H1 (cell line): ENCODE measurements at regions not wholly inside any gene's neighbourhood (a gene's known extent, or its start where the extent isn't known, plus 50 kb on each side); places are given as distances from the start of the nearest gene placed in this dataset.

Experiments
- CTCF ChIA-PET: fragments of 300-600 bp; sonication (Branson Sonifier 250); formaldehyde crosslinking; loops from one replicate; lab custom pipeline; 2021; ENCODE audit not compliant: partially characterized antibody; lab: Charles Lee
- POLR2A ChIA-PET: fragments of 300-600 bp; sonication (Branson Sonifier 250); formaldehyde crosslinking; loops from one replicate; lab custom pipeline; 2021; ENCODE audit warnings: inconsistent platforms; ENCODE audit not compliant: partially characterized antibody; lab: Charles Lee
- DNase-seq, 2 experiments: peaks; one replicate each; pipeline versions ENCODE4 v3.0.0 to v3.0.0-alpha.2; 2010 to 2022; ENCODE audit warnings: low spot score in 2 of 2, low read depth in 1 of 2, mixed read lengths in 1 of 2
- FAIRE-seq: peaks from 2 replicates; lab custom pipeline; 2011; peaks lifted over from hg19 to GRCh38; lab: Jason Lieb, UNC
- H2AFZ ChIP-seq: 2 replicates; pipeline ENCODE4 v1.8.1; 2012; ENCODE audit warnings: low read length, inconsistent platforms
- H2AK5ac ChIP-seq: 2 replicates; pipeline ENCODE4 v1.6.1; 2013; ENCODE audit warnings: low read depth, low read length
- H2BK120ac ChIP-seq: replicated peaks from 2 replicates; pipeline ENCODE3; 2013; ENCODE audit warnings: low read depth, low read length, inconsistent platforms
- H2BK12ac ChIP-seq: 2 replicates; pipeline ENCODE4 v1.6.1; 2013; ENCODE audit warnings: low read depth, low read length
- H2BK15ac ChIP-seq: 2 replicates; pipeline ENCODE4 v1.6.1; 2013; ENCODE audit warnings: low read length
- H2BK20ac ChIP-seq: 2 replicates; pipeline ENCODE4 v1.6.1; 2013; ENCODE audit warnings: low read length
- H2BK5ac ChIP-seq: 2 replicates; pipeline ENCODE4 v1.6.1; 2013; ENCODE audit warnings: low read depth, low read length
- H3K14ac ChIP-seq: 2 replicates; pipeline ENCODE4 v1.6.1; 2013; ENCODE audit warnings: inconsistent platforms; ENCODE audit not compliant: insufficient read length
- H3K18ac ChIP-seq: 2 replicates; pipeline ENCODE4 v1.6.1; 2013; ENCODE audit warnings: low read length; ENCODE audit errors: extremely low read depth
- H3K23ac ChIP-seq: 2 replicates; pipeline ENCODE4 v1.6.1; 2013; ENCODE audit warnings: inconsistent platforms; ENCODE audit not compliant: insufficient read length
- H3K23me2 ChIP-seq: 2 replicates; pipeline ENCODE4 v1.6.1; 2013; ENCODE audit warnings: low read depth, low read length
- H3K27ac ChIP-seq: 2 replicates; pipeline ENCODE4 v1.6.1; 2011; ENCODE audit warnings: low read depth, low read length, inconsistent platforms
- H3K27me3 ChIP-seq, 4 experiments: replicated peaks in 1 of 4; 1 replicate in 1 of 4; 2 replicates in 3 of 4; pipeline versions ENCODE4 v1.6.1 to v1.8.1; 2011 to 2013; ENCODE audit warnings: low read length in 3 of 4, mild to moderate bottlenecking in 3 of 4, inconsistent platforms in 2 of 4, mixed read lengths in 2 of 4, moderate library complexity in 1 of 4; ENCODE audit not compliant: control insufficient read depth in 3 of 4, insufficient read depth in 3 of 4; ENCODE audit errors: extremely low read depth in 1 of 4
- H3K36me3 ChIP-seq, 4 experiments: 2 replicates each; pipeline versions ENCODE4 v1.6.1 to v1.8.1; 2011 to 2013; ENCODE audit warnings: mild to moderate bottlenecking in 4 of 4, low read length in 3 of 4, moderate library complexity in 2 of 4, control low read depth in 1 of 4, inconsistent platforms in 1 of 4; ENCODE audit not compliant: insufficient read depth in 4 of 4, control insufficient read depth in 2 of 4
- H3K4ac ChIP-seq: replicated peaks from 2 replicates; pipeline ENCODE3; 2013; ENCODE audit warnings: low read length, low read depth, mixed read lengths, inconsistent platforms; ENCODE audit not compliant: insufficient read length
- H3K4me1 ChIP-seq, 4 experiments: replicated peaks in 1 of 4; 1 replicate in 1 of 4; 2 replicates in 3 of 4; pipeline versions ENCODE4 v1.6.1 to v1.8.1; 2011 to 2013; ENCODE audit warnings: low read length in 3 of 4, inconsistent platforms in 2 of 4, mixed read lengths in 1 of 4; ENCODE audit not compliant: insufficient read depth in 4 of 4, control insufficient read depth in 3 of 4
- H3K4me2 ChIP-seq, 2 experiments: 2 replicates each; pipeline versions ENCODE4 v1.6.1 to v1.8.1; 2011 to 2013; ENCODE audit warnings: low read depth in 2 of 2, low read length in 2 of 2, control low read depth in 1 of 2, inconsistent platforms in 1 of 2, mild to moderate bottlenecking in 1 of 2; ENCODE audit not compliant: insufficient read depth in 1 of 2
- H3K4me3 ChIP-seq, 4 experiments: fragments of 200-600, 300-600 bp in 1 of 4; sonication (generic), shearing (Covaris generic), sonication (Bioruptor Twin) in 1 of 4; 2 replicates each; pipeline versions ENCODE4 v1.5.1 to v1.8.1; 2011 to 2016; ENCODE audit warnings: low read length in 4 of 4, low read depth in 3 of 4, control low read depth in 2 of 4, inconsistent platforms in 2 of 4, mild to moderate bottlenecking in 2 of 4, mixed read lengths in 1 of 4, moderate library complexity in 1 of 4; ENCODE audit not compliant: insufficient read depth in 2 of 4; ENCODE audit errors: extremely low read depth in 1 of 4
- H3K56ac ChIP-seq: replicated peaks from 2 replicates; pipeline ENCODE3; 2013; ENCODE audit warnings: low read depth, mild to moderate bottlenecking, mixed read lengths, low read length, inconsistent platforms; ENCODE audit not compliant: insufficient read length
- H3K79me1 ChIP-seq: 2 replicates; pipeline ENCODE4 v1.6.1; 2013; ENCODE audit warnings: low read depth, low read length, control low read depth
- H3K79me2 ChIP-seq, 2 experiments: 2 replicates each; pipeline versions ENCODE4 v1.6.1 to v1.8.1; 2012 to 2013; ENCODE audit warnings: low read length in 2 of 2, mild to moderate bottlenecking in 2 of 2, inconsistent platforms in 1 of 2; ENCODE audit not compliant: insufficient read depth in 2 of 2, control insufficient read depth in 1 of 2
- H3K9ac ChIP-seq, 4 experiments: replicated peaks in 1 of 4; 1 replicate in 1 of 4; 2 replicates in 3 of 4; pipeline versions ENCODE4 v1.6.1 to v1.8.1; 2011 to 2013; ENCODE audit warnings: low read depth in 3 of 4, low read length in 3 of 4, control low read depth in 2 of 4, mild to moderate bottlenecking in 2 of 4, moderate library complexity in 2 of 4, inconsistent platforms in 1 of 4; ENCODE audit errors: extremely low read depth in 1 of 4
- H3K9me3 ChIP-seq, 2 experiments: 2 replicates each; pipeline versions ENCODE4 v1.6.1 to v1.8.1; 2012 to 2013; ENCODE audit warnings: mild to moderate bottlenecking in 2 of 2, moderate library complexity in 2 of 2, control low read depth in 1 of 2, inconsistent platforms in 1 of 2, low read depth in 1 of 2, low read length in 1 of 2, mixed read lengths in 1 of 2; ENCODE audit not compliant: insufficient read depth in 2 of 2
- H4K20me1 ChIP-seq, 2 experiments: replicated peaks in 1 of 2; 2 replicates each; pipeline versions ENCODE3 to v1.8.1; 2011 to 2013; ENCODE audit warnings: inconsistent platforms in 2 of 2, low read length in 2 of 2, mild to moderate bottlenecking in 1 of 2; ENCODE audit not compliant: insufficient read depth in 2 of 2, control insufficient read depth in 1 of 2
- H4K5ac ChIP-seq: 2 replicates; pipeline ENCODE4 v1.6.1; 2013; ENCODE audit warnings: low read length, low read depth, mixed read lengths, inconsistent platforms; ENCODE audit not compliant: insufficient read length
- H4K8ac ChIP-seq: 2 replicates; pipeline ENCODE4 v1.8.0; 2013; ENCODE audit warnings: mild to moderate bottlenecking, moderate library complexity, low read length, inconsistent platforms; ENCODE audit not compliant: insufficient read depth; ENCODE audit errors: extremely low read depth
- H4K91ac ChIP-seq: replicated peaks from 2 replicates; pipeline ENCODE3; 2013; ENCODE audit warnings: low read length, mixed read lengths, inconsistent platforms; ENCODE audit not compliant: insufficient read length
- CHD1 ChIP-seq: IDR thresholded peaks from 2 replicates; pipeline ENCODE4 v1.6.1; 2012; ENCODE audit warnings: low read depth, low read length, improper control_type of control experiment
- GABPA ChIP-seq: IDR thresholded peaks from 2 replicates; pipeline ENCODE4 v1.6.1; 2011; ENCODE audit warnings: mild to moderate bottlenecking, low read length, moderate library complexity, borderline replicate concordance; ENCODE audit not compliant: insufficient read depth
- HDAC2 ChIP-seq, 2 experiments: fragments of 300-600 bp in 1 of 2; sonication (generic) in 1 of 2; IDR thresholded peaks; 2 replicates each; pipeline ENCODE4 v1.6.1; 2011 to 2012; ENCODE audit warnings: low read depth in 2 of 2, low read length in 2 of 2, mild to moderate bottlenecking in 2 of 2, moderate library complexity in 2 of 2, borderline replicate concordance in 1 of 2, inconsistent platforms in 1 of 2
- MAFK ChIP-seq: IDR thresholded peaks from 2 replicates; pipeline ENCODE4 v1.6.1; 2012; ENCODE audit warnings: low read depth, mild to moderate bottlenecking, improper control_type of control experiment, low read length
- POU5F1 ChIP-seq: IDR thresholded peaks from 2 replicates; pipeline ENCODE4 v1.6.1; 2011; ENCODE audit warnings: low read depth, mild to moderate bottlenecking, low read length, moderate library complexity
- RBBP5 ChIP-seq: IDR thresholded peaks from 2 replicates; pipeline ENCODE4 v1.7.1; 2012; ENCODE audit warnings: low read depth, mild to moderate bottlenecking, inconsistent platforms, low read length, moderate library complexity, borderline replicate concordance
- SIRT6 ChIP-seq: IDR thresholded peaks from one replicate; pipeline ENCODE4 v1.7.1; 2012; ENCODE audit warnings: low read length, inconsistent platforms
- SP1 ChIP-seq: IDR thresholded peaks from 2 replicates; pipeline ENCODE4 v1.6.1; 2011; ENCODE audit warnings: low read depth, low read length
- SP4 ChIP-seq: IDR thresholded peaks from 2 replicates; pipeline ENCODE4 v1.6.1; 2012; ENCODE audit warnings: low read length, inconsistent platforms
- TBP ChIP-seq: IDR thresholded peaks from 2 replicates; pipeline ENCODE4 v1.6.1; 2011; ENCODE audit warnings: low read depth, low read length, improper control_type of control experiment
- TEAD4 ChIP-seq: IDR thresholded peaks from 2 replicates; pipeline ENCODE4 v1.6.1; 2012; ENCODE audit warnings: low read depth, low read length, inconsistent platforms, mixed read lengths
- WGBS, 2 experiments: shearing (Covaris generic) in 1 of 2; methylation state at CpG; one replicate each; pipeline versions ENCODE4 v1.1.6 to v1.1.7; 2013 to 2015; ENCODE audit warnings: low lambda C conversion rate in 2 of 2, mixed read lengths in 2 of 2, inconsistent platforms in 1 of 2, low coverage in 1 of 2, missing lambda C conversion rate in 1 of 2; ENCODE audit not compliant: insufficient replicate concordance in 2 of 2, insufficient coverage in 1 of 2, insufficient read length in 1 of 2; ENCODE audit errors: extremely low coverage in 1 of 2, missing lambda C conversion rate in 1 of 2; 5-methylcytosine and 5-hydroxymethylcytosine counted together
- TF ChIP-seq, protein P1 (sequence below), 3 experiments: IDR thresholded peaks; 1 replicate in 2 of 3; 2 replicates in 1 of 3; pipeline versions ENCODE4 v1.5.1 to v1.6.1; 2011; ENCODE audit warnings: low read length in 3 of 3, mild to moderate bottlenecking in 3 of 3, inconsistent platforms in 2 of 3, low read depth in 1 of 3, moderate library complexity in 1 of 3; ENCODE audit not compliant: insufficient read depth in 1 of 3; ENCODE audit errors: control extremely low read depth in 1 of 3

DNA sequence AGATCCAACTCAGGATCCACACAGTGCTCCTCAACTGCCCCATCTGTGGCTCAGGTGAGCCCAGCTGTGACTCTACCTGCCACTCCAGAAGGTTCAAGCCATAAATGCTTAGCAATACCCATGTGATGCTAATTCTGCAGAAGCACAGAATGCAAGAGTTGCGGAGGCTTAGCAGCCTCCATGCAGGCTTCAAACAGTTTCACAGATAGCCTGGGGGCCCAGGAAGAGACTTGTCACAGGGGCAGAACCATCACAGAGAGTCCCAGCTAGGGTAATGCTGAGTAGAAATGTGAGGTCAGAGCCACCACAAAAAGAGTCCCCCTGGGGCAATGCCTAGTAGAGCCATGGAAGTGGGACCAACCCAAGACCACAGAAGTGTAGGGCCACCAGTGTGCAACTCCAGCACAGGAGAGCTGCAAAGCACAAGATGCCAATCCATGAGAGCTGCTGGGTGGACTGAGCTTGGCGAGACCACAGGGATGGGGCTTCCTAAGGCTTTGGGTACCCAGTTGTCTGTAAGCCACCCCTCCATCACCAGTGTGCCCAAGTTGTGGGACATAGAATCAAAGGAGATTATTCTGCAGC lies 283.9 kb downstream of the UBE3D start:
- H4K8ac ChIP-seq = 0 out of 2 replicates have a peak overlapping the region, but pooled peaks have one; percentile 38
- no peaks in the 10 kb centered on the region for H3K36me3 ChIP-seq
- no peak overlapping the region for H4K5ac ChIP-seq
- no peak for DNase-seq
- H3K14ac ChIP-seq = no peak overlapping the region
- H2BK5ac ChIP-seq = no peak overlapping the region
- no peaks in the 10 kb centered on the region; a peak in 1 of 7 replicates for H3K4me1 ChIP-seq
- H2BK15ac ChIP-seq = no peak overlapping the region
- no peak overlapping the region for H3K23ac ChIP-seq
- WGBS, 2 experiments = 79% methylated on average over 2 of the region's 2 CpGs; no CpG with 5 or more reads in 1 of the 2 experiments
- no peaks in the 10 kb centered on the region for H3K79me2 ChIP-seq
- no peak for FAIRE-seq
- no peak overlapping the region for H2AK5ac ChIP-seq
- no peak overlapping the region for H3K56ac ChIP-seq
- no peak overlapping the region for H3K27ac ChIP-seq
- ChIA-PET CTCF (interaction anchor here (0.6 to 1.1 kb wide), 4 partner anchors 8 to 374 kb away, joined by 3 to 4 read pairs (median 4); no protein-coding TSS in a partner anchor), POLR2A (no interaction called here)
- no peak overlapping the region for H2AFZ ChIP-seq
- no peak overlapping the region for H3K9ac ChIP-seq
- H3K4me2 ChIP-seq = no peak overlapping the region
- H2BK20ac ChIP-seq = no peak overlapping the region
- no peaks in the 10 kb centered on the region for H3K79me1 ChIP-seq
- H3K4me3 ChIP-seq = no peak overlapping the region
- H3K27me3 ChIP-seq = no peaks in the 10 kb centered on the region
- H3K23me2 ChIP-seq = no peaks in the 10 kb centered on the region
- H2BK120ac ChIP-seq = no peak overlapping the region
- H4K20me1 ChIP-seq = no peaks in the 10 kb centered on the region
- no peak overlapping the region for H4K91ac ChIP-seq
- no peak overlapping the region for H2BK12ac ChIP-seq
- H3K9me3 ChIP-seq = no peaks in the 10 kb centered on the region
- no peak overlapping the region for H3K4ac ChIP-seq
- no peak overlapping the region for H3K18ac ChIP-seq
- TF ChIP-seq TBP (no peak), SIRT6 (no peak), GABPA (no peak), RBBP5 (no peak), SP4 (no peak), SP1 (no peak), CHD1 (no peak), POU5F1 (no peak), MAFK (no peak), TEAD4 (no peak), HDAC2 (IDR thresholded peaks at IDR 0.05; ENCODE audit: borderline replicate concordance in 1 of 2, low read depth in 2 of 2, low read length in 2 of 2) (no peak)
- TF ChIP-seq, protein P1, sequence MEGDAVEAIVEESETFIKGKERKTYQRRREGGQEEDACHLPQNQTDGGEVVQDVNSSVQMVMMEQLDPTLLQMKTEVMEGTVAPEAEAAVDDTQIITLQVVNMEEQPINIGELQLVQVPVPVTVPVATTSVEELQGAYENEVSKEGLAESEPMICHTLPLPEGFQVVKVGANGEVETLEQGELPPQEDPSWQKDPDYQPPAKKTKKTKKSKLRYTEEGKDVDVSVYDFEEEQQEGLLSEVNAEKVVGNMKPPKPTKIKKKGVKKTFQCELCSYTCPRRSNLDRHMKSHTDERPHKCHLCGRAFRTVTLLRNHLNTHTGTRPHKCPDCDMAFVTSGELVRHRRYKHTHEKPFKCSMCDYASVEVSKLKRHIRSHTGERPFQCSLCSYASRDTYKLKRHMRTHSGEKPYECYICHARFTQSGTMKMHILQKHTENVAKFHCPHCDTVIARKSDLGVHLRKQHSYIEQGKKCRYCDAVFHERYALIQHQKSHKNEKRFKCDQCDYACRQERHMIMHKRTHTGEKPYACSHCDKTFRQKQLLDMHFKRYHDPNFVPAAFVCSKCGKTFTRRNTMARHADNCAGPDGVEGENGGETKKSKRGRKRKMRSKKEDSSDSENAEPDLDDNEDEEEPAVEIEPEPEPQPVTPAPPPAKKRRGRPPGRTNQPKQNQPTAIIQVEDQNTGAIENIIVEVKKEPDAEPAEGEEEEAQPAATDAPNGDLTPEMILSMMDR (IDR thresholded peaks at IDR 0.05; ENCODE audit: control extremely low read depth in 1 of 3, insufficient read depth in 1 of 3, low read depth in 1 of 3, low read length in 3 of 3) = no peak
